Neuronal stem cell (in vitro differentiated cells): ENCODE measurements at regions not wholly inside any gene's neighbourhood (a gene's known extent, or its start where the extent isn't known, plus 50 kb on each side); places are given as distances from the start of the nearest gene placed in this dataset.

Experiments
- DNase-seq: peaks from one replicate; pipeline ENCODE4 v3.0.0-alpha.2; 2013; ENCODE audit warnings: low spot score
- H2AFZ ChIP-seq: one replicate; pipeline ENCODE4 v1.6.1; 2013; ENCODE audit warnings: mild to moderate bottlenecking, low read length, inconsistent platforms
- H2AK5ac ChIP-seq: 2 replicates; pipeline ENCODE4 v1.6.1; 2013; ENCODE audit warnings: low read depth, mild to moderate bottlenecking, inconsistent platforms, low read length, moderate library complexity, mixed read lengths
- H2BK120ac ChIP-seq: 2 replicates; pipeline ENCODE4 v1.6.1; 2013; ENCODE audit warnings: low read depth, mild to moderate bottlenecking, inconsistent platforms, low read length, moderate library complexity, mixed read lengths
- H2BK12ac ChIP-seq: one replicate; pipeline ENCODE4 v1.6.1; 2013; ENCODE audit warnings: low read length, inconsistent platforms
- H2BK15ac ChIP-seq: 2 replicates; pipeline ENCODE4 v1.6.1; 2013; ENCODE audit warnings: mild to moderate bottlenecking, low read length, inconsistent platforms, mixed read lengths
- H2BK5ac ChIP-seq: one replicate; pipeline ENCODE4 v1.6.1; 2013; ENCODE audit warnings: inconsistent platforms, mild to moderate bottlenecking, low read length, moderate library complexity
- H3K14ac ChIP-seq: one replicate; pipeline ENCODE4 v1.6.1; 2013; ENCODE audit warnings: low read length, inconsistent platforms
- H3K18ac ChIP-seq: 2 replicates; pipeline ENCODE4 v1.6.1; 2013; ENCODE audit warnings: low read length, inconsistent platforms
- H3K23ac ChIP-seq: 2 replicates; pipeline ENCODE4 v1.6.1; 2013; ENCODE audit warnings: low read depth, mild to moderate bottlenecking, mixed read lengths, low read length, inconsistent platforms; ENCODE audit not compliant: poor library complexity
- H3K27ac ChIP-seq: replicated peaks from 3 replicates; pipeline ENCODE4 v1.5.1; 2013; ENCODE audit warnings: low read length, inconsistent platforms
- H3K27me3 ChIP-seq, 3 experiments: 2 replicates each; pipeline ENCODE4 v1.6.1; 2013; ENCODE audit warnings: low read length in 3 of 3, mild to moderate bottlenecking in 2 of 3, inconsistent platforms in 1 of 3, low read depth in 1 of 3, mixed read lengths in 1 of 3, moderate library complexity in 1 of 3; ENCODE audit not compliant: control insufficient read depth in 3 of 3, insufficient read depth in 3 of 3
- H3K36me3 ChIP-seq, 2 donors: replicated peaks in 1 of 2; 2 replicates each; pipeline ENCODE4 v1.6.1; 2013; ENCODE audit warnings: low read length in 2 of 2; ENCODE audit not compliant: control insufficient read depth in 2 of 2, insufficient read depth in 2 of 2
- H3K4ac ChIP-seq: 2 replicates; pipeline ENCODE4 v1.6.1; 2013; ENCODE audit warnings: inconsistent platforms, mild to moderate bottlenecking, low read length, moderate library complexity
- H3K4me1 ChIP-seq, 2 donors: 1 replicate in 1 of 2; 2 replicates in 1 of 2; pipeline ENCODE4 v1.6.1; 2013; ENCODE audit warnings: low read length in 2 of 2, low read depth in 1 of 2; ENCODE audit not compliant: control insufficient read depth in 2 of 2, insufficient read depth in 1 of 2
- H3K4me2 ChIP-seq: one replicate; pipeline ENCODE4 v1.6.1; 2013; ENCODE audit warnings: mild to moderate bottlenecking, low read length, inconsistent platforms; ENCODE audit not compliant: insufficient read depth, poor library complexity, severe bottlenecking
- H3K4me3 ChIP-seq, 2 donors: 2 replicates each; pipeline ENCODE4 v1.5.1; 2013; ENCODE audit warnings: low read length in 2 of 2, mild to moderate bottlenecking in 2 of 2, inconsistent platforms in 1 of 2, moderate library complexity in 1 of 2
- H3K79me1 ChIP-seq: one replicate; pipeline ENCODE4 v1.6.1; 2013; ENCODE audit warnings: low read depth, mild to moderate bottlenecking, inconsistent platforms, low read length, moderate library complexity
- H3K9ac ChIP-seq: one replicate; pipeline ENCODE4 v1.6.1; 2013; ENCODE audit warnings: mild to moderate bottlenecking, low read depth, low read length, inconsistent platforms; ENCODE audit not compliant: poor library complexity
- H3K9me3 ChIP-seq, 2 donors: replicated peaks in 1 of 2; 2 replicates each; pipeline versions ENCODE3 to v1.6.1; 2013; ENCODE audit warnings: low read length in 2 of 2, mild to moderate bottlenecking in 2 of 2, inconsistent platforms in 1 of 2, low read depth in 1 of 2, mixed read lengths in 1 of 2, moderate library complexity in 1 of 2; ENCODE audit not compliant: control insufficient read depth in 2 of 2, insufficient read depth in 1 of 2
- H4K8ac ChIP-seq: one replicate; pipeline ENCODE4 v1.6.1; 2013; ENCODE audit warnings: low read depth, mild to moderate bottlenecking, inconsistent platforms, low read length, moderate library complexity
- H4K91ac ChIP-seq: one replicate; pipeline ENCODE4 v1.6.1; 2013; ENCODE audit warnings: low read length, low read depth, mild to moderate bottlenecking, inconsistent platforms; ENCODE audit not compliant: poor library complexity
- WGBS, 2 donors: extraction: QIAGEN DNeasy Blood & Tissue Kit; methylation state at CpG; one replicate each; pipeline ENCODE4 v1.1.7; 2013; ENCODE audit warnings: missing lambda C conversion rate in 2 of 2, mixed read lengths in 1 of 2; ENCODE audit not compliant: insufficient read length in 2 of 2, insufficient replicate concordance in 1 of 2; ENCODE audit errors: extremely low coverage in 2 of 2; 5-methylcytosine and 5-hydroxymethylcytosine counted together

- Histone ChIP-seq H3K18ac (no peak overlapping the region), H3K4me1 (no peaks in the 10 kb centered on the region), H3K79me1 (no peaks in the 10 kb centered on the region), H2BK5ac (no peak overlapping the region), H3K27ac (no peak overlapping the region), H3K4me3 (no peak overlapping the region), H4K8ac (no peak overlapping the region), H3K9ac (no peak overlapping the region), H3K9me3 (no peaks in the 10 kb centered on the region), H2BK15ac (no peak overlapping the region), H2BK12ac (no peak overlapping the region), H2BK120ac (no peak overlapping the region), H3K27me3 (no peaks in the 10 kb centered on the region), H2AFZ (no peak overlapping the region), H4K91ac (no peak overlapping the region), H3K14ac (no peak overlapping the region), H3K4me2 (no peak overlapping the region), H3K23ac (no peak overlapping the region), H3K4ac (no peak overlapping the region), H3K36me3 (no peaks in the 10 kb centered on the region), H2AK5ac (no peak overlapping the region)
- WGBS, 2 donors, result no CpG with 5 or more reads among the region's 1 CpG
- no peak for DNase-seq
Observed at GRCh38 chr16:8084302-8084701, 506.0 kb downstream of the TMEM114 start.

GRCh38 chr16:8083560-8083959, 506.8 kb downstream of the TMEM114 start:
- Histone ChIP-seq H3K14ac (no peak overlapping the region), H3K4me3 (no peak overlapping the region), H2AFZ (no peak overlapping the region), H4K91ac (no peak overlapping the region), H3K79me1 (no peaks in the 10 kb centered on the region), H3K9ac (no peak overlapping the region), H2AK5ac (no peak overlapping the region), H2BK15ac (no peak overlapping the region), H3K18ac (no peak overlapping the region), H3K27me3 (no peaks in the 10 kb centered on the region), H3K4me2 (no peak overlapping the region), H3K36me3 (no peaks in the 10 kb centered on the region), H2BK120ac (no peak overlapping the region), H3K4ac (no peak overlapping the region), H4K8ac (no peak overlapping the region), H2BK12ac (no peak overlapping the region), H2BK5ac (no peak overlapping the region), H3K23ac (no peak overlapping the region), H3K4me1 (no peaks in the 10 kb centered on the region), H3K9me3 (no peaks in the 10 kb centered on the region), H3K27ac (no peak overlapping the region)
- WGBS, 2 donors, result no CpG with 5 or more reads among the region's 4 CpGs
- DNase-seq, result no peak

- Histone ChIP-seq H3K27me3 (no peaks in the 10 kb centered on the region), H2BK12ac (no peak overlapping the region), H3K9me3 (no peaks in the 10 kb centered on the region), H3K23ac (no peak overlapping the region), H2AFZ (no peak overlapping the region), H3K4ac (no peak overlapping the region), H3K27ac (no peak overlapping the region), H4K8ac (no peak overlapping the region), H3K4me3 (no peak overlapping the region), H3K4me2 (no peak overlapping the region), H2BK120ac (no peak overlapping the region), H2BK15ac (no peak overlapping the region), H3K36me3 (no peaks in the 10 kb centered on the region), H2BK5ac (no peak overlapping the region), H3K9ac (no peak overlapping the region), H3K4me1 (no peaks in the 10 kb centered on the region), H2AK5ac (no peak overlapping the region), H3K14ac (no peak overlapping the region), H3K79me1 (no peaks in the 10 kb centered on the region), H4K91ac (no peak overlapping the region), H3K18ac (no peak overlapping the region)
- DNase-seq, result no peak
- no CpG with 5 or more reads among the region's 3 CpGs for WGBS, 2 donors
Observed at GRCh38 chr16:8080817-8081216, 509.5 kb downstream of the TMEM114 start.

GRCh38 chr16:8075271-8075670, 515.0 kb downstream of the TMEM114 start:
- Histone ChIP-seq H3K4me1 (peaks cover 0 to 2% of the 10 kb centered on the region in 2 donors), H3K14ac (no peak overlapping the region), H3K4me3 (no peak overlapping the region), H3K79me1 (no peaks in the 10 kb centered on the region), H3K23ac (no peak overlapping the region), H3K18ac (no peak overlapping the region), H4K8ac (no peak overlapping the region), H2BK15ac (no peak overlapping the region), H2AK5ac (no peak overlapping the region), H2BK12ac (no peak overlapping the region), H2BK5ac (no peak overlapping the region), H2BK120ac (no peak overlapping the region), H4K91ac (no peak overlapping the region), H3K9ac (no peak overlapping the region), H3K4ac (no peak overlapping the region), H3K27ac (no peak overlapping the region), H3K4me2 (no peak overlapping the region), H3K36me3 (no peaks in the 10 kb centered on the region), H2AFZ (no peak overlapping the region), H3K27me3 (no peaks in the 10 kb centered on the region), H3K9me3 (no peaks in the 10 kb centered on the region)
- WGBS, 2 donors, result no CpG with 5 or more reads among the region's 5 CpGs
- DNase-seq, result no peak
